PC-3 (cell line): ENCODE measurements at regions not wholly inside any gene's neighbourhood (a gene's known extent, or its start where the extent isn't known, plus 50 kb on each side); places are given as distances from the start of the nearest gene placed in this dataset.

Source experiments
- ATAC-seq: fragments of 200-7000 bp; cut with Tn5 transposase; 2 replicates; pipeline ENCODE4 v1.9.1; 2020; ENCODE audit warnings: mild to moderate bottlenecking, moderate library complexity
- BruUV-seq: library from RNA; stranded (reverse); fragments of 400-500 nt; replicated peaks from 2 replicates; lab custom pipeline; 2021; lab: Mats Ljungman, UMichigan
- CTCF ChIA-PET: fragments of 300-600 bp; sonication (Branson Sonifier 250); formaldehyde crosslinking; loops from one replicate; lab custom pipeline; 2022; ENCODE audit warnings: antibody characterized with exemption; lab: Charles Lee
- POLR2A ChIA-PET: fragments of 300-600 bp; sonication (Branson Sonifier 250); formaldehyde crosslinking; loops from one replicate; lab custom pipeline; 2022; ENCODE audit warnings: antibody characterized with exemption; ENCODE audit not compliant: unreplicated experiment; lab: Charles Lee
- DNase-seq: peaks from one replicate; pipeline ENCODE4 v3.0.0-alpha.2; 2015
- H2AFZ ChIP-seq: fragments of 300-600 bp; sonication (generic); 2 replicates; pipeline ENCODE4 v1.6.0; 2016; ENCODE audit warnings: antibody characterized with exemption, low read length
- H3F3A ChIP-seq: fragments of 300-600 bp; sonication (generic); one replicate; pipeline ENCODE4 v1.6.0; 2017; ENCODE audit warnings: antibody characterized with exemption, low read length, control low read depth, mild to moderate bottlenecking; ENCODE audit not compliant: unreplicated experiment
- H3K27ac ChIP-seq: fragments of 300-600 bp; sonication (generic); 2 replicates; pipeline ENCODE4 v1.5.1; 2016; ENCODE audit warnings: mild to moderate bottlenecking, low read length
- H3K27me3 ChIP-seq: fragments of 300-600 bp; sonication (generic); 2 replicates; pipeline ENCODE4 v1.6.1; 2016; ENCODE audit warnings: low read length, mixed read lengths
- H3K36me3 ChIP-seq: fragments of 300-600 bp; sonication (generic); 2 replicates; pipeline ENCODE4 v1.6.1; 2016; ENCODE audit warnings: low read depth, mixed run types, low read length, mixed read lengths
- H3K4me1 ChIP-seq: fragments of 300-600 bp; sonication (generic); 2 replicates; pipeline ENCODE4 v1.5.1; 2016; ENCODE audit warnings: low read length; ENCODE audit not compliant: insufficient read depth
- H3K4me2 ChIP-seq: fragments of 300-600 bp; sonication (generic); 2 replicates; pipeline ENCODE4 v1.6.0; 2016; ENCODE audit warnings: low read length
- H3K4me3 ChIP-seq: fragments of 300-600 bp; sonication (generic); 2 replicates; pipeline ENCODE4 v1.5.1; 2016; ENCODE audit warnings: mild to moderate bottlenecking, low read length, mixed read lengths
- H3K79me2 ChIP-seq: fragments of 300-600 bp; sonication (generic); 2 replicates; pipeline ENCODE4 v1.6.1; 2017; ENCODE audit warnings: low read length, mixed read lengths
- H3K9ac ChIP-seq: fragments of 300-600 bp; sonication (generic); 2 replicates; pipeline ENCODE4 v1.6.0; 2016; ENCODE audit warnings: mild to moderate bottlenecking, low read length
- H3K9me2 ChIP-seq: fragments of 300-600 bp; sonication (generic); replicated peaks from 2 replicates; pipeline ENCODE4 v1.6.1; 2016; ENCODE audit warnings: mixed run types, low read length, mixed read lengths
- H3K9me3 ChIP-seq: fragments of 300-600 bp; sonication (generic); 2 replicates; pipeline ENCODE4 v1.6.1; 2016; ENCODE audit warnings: low read length, mixed read lengths
- H4K20me1 ChIP-seq: fragments of 300-600 bp; sonication (generic); 2 replicates; pipeline ENCODE4 v1.6.1; 2016; ENCODE audit warnings: low read length, mixed read lengths
- EZH2 ChIP-seq: fragments of 300-600 bp; sonication (generic); IDR thresholded peaks from one replicate; pipeline ENCODE4 v1.6.1; 2017; ENCODE audit warnings: antibody characterized with exemption, mild to moderate bottlenecking, low read length; ENCODE audit not compliant: unreplicated experiment
- EZH2phosphoT487 ChIP-seq: fragments of 300-600 bp; sonication (generic); IDR thresholded peaks from 2 replicates; pipeline ENCODE4 v1.6.1; 2018; ENCODE audit warnings: mild to moderate bottlenecking, antibody characterized with exemption, low read length, borderline replicate concordance
- intact Hi-C: fragments of 100-400 bp; cut with micrococcal nuclease; formaldehyde crosslinking; loops from 2 replicates; pipeline ENCODE4 v1.9.0; 2023
- TF ChIP-seq, protein P1 (sequence below): fragments of 300-600 bp; sonication (generic); conservative IDR thresholded peaks from 2 replicates; pipeline ENCODE4 v1.5.1; 2017; ENCODE audit warnings: antibody characterized with exemption, low read depth, mild to moderate bottlenecking, low read length

DNA sequence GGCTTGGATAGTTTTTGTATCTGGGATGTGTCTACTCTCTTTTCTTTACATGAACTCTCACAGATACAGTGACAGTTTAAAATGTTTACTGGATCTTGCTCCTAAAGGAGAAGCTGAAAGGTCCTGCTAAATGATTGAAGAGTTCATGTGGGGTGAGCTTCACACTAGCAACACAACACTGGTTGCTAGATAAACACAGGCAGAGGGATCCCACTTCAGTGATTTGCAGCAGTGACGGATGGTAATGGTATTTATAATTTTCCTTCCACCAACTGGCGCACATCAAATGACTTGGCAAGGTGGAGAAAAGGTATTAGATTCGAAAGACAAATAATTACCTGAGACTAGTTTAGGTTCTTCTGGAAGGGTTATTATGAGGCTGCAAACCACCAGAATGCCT, 270.2 kb downstream of the TBX15 start:
- intact Hi-C loops = loop anchor here (2.0 kb wide), 1 partner anchor 567 kb away; no protein-coding TSS in a partner anchor
- Histone ChIP-seq H3K4me2 (no peak overlapping the region), H3K9me2 (no peaks in the 10 kb centered on the region), H3K4me1 (no peaks in the 10 kb centered on the region), H3K9ac (no peak overlapping the region), H3K27me3 (peaks cover 7% of the 10 kb centered on the region; the same call in 1 of the 2 replicates), H3K9me3 (no peaks in the 10 kb centered on the region), H3K79me2 (no peaks in the 10 kb centered on the region), H3F3A (no peaks in the 10 kb centered on the region), H2AFZ (no peak overlapping the region), H3K27ac (no peak overlapping the region), H3K4me3 (no peak overlapping the region), H3K36me3 (no peaks in the 10 kb centered on the region), H4K20me1 (no peaks in the 10 kb centered on the region)
- TF ChIP-seq, protein P1, sequence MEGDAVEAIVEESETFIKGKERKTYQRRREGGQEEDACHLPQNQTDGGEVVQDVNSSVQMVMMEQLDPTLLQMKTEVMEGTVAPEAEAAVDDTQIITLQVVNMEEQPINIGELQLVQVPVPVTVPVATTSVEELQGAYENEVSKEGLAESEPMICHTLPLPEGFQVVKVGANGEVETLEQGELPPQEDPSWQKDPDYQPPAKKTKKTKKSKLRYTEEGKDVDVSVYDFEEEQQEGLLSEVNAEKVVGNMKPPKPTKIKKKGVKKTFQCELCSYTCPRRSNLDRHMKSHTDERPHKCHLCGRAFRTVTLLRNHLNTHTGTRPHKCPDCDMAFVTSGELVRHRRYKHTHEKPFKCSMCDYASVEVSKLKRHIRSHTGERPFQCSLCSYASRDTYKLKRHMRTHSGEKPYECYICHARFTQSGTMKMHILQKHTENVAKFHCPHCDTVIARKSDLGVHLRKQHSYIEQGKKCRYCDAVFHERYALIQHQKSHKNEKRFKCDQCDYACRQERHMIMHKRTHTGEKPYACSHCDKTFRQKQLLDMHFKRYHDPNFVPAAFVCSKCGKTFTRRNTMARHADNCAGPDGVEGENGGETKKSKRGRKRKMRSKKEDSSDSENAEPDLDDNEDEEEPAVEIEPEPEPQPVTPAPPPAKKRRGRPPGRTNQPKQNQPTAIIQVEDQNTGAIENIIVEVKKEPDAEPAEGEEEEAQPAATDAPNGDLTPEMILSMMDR = no peak
- TF ChIP-seq EZH2phosphoT487 = no peak
- no peak for TF ChIP-seq EZH2
- CTCF ChIA-PET = no interaction called here
- no peak for DNase-seq
- no TSS peak for BruUV-seq
- no peak for ATAC-seq
- POLR2A ChIA-PET = no interaction called here

DNA sequence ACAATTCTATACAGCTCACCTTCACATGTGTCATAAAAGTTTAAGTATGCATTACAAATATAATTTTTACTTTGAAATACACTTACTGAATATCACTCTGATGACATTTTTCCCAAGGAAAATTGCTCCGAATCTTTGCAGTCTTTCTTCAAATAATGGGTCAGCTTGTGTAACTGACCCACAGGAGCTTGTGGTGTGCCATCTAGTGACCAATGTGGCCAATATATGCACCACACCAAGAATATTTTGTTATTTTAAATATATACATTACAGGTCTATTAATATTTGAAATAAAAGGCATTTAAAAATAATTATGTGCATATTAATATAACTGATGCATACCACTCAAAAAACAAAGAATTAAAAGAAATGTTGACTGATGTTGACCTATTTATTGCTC, 271.4 kb downstream of the TBX15 start:
- ChIA-PET CTCF (no interaction called here), POLR2A (no interaction called here)
- no peak overlapping the region for H3K9ac ChIP-seq
- H3K4me2 ChIP-seq = no peak overlapping the region
- no peak overlapping the region for H2AFZ ChIP-seq
- H3K27ac ChIP-seq = no peak overlapping the region
- ATAC-seq (no peak), DNase-seq (peak; percentile 21)
- H3K9me2 ChIP-seq = no peaks in the 10 kb centered on the region
- BruUV-seq = no TSS peak
- H3K79me2 ChIP-seq = no peaks in the 10 kb centered on the region
- intact Hi-C loops = loop anchor here (2.0 kb wide), 1 partner anchor 566 kb away; no protein-coding TSS in a partner anchor
- H3K36me3 ChIP-seq = no peaks in the 10 kb centered on the region
- TF ChIP-seq EZH2 = no peak
- TF ChIP-seq EZH2phosphoT487 = no peak
- TF ChIP-seq, protein P1 = peak; percentile 44
- no peaks in the 10 kb centered on the region for H3K4me1 ChIP-seq
- peaks cover 7% of the 10 kb centered on the region; the same call in 1 of the 2 replicates for H3K27me3 ChIP-seq
- H3K9me3 ChIP-seq = no peaks in the 10 kb centered on the region
- H3F3A ChIP-seq = no peaks in the 10 kb centered on the region
- no peaks in the 10 kb centered on the region for H4K20me1 ChIP-seq
- H3K4me3 ChIP-seq = no peak overlapping the region

DNA sequence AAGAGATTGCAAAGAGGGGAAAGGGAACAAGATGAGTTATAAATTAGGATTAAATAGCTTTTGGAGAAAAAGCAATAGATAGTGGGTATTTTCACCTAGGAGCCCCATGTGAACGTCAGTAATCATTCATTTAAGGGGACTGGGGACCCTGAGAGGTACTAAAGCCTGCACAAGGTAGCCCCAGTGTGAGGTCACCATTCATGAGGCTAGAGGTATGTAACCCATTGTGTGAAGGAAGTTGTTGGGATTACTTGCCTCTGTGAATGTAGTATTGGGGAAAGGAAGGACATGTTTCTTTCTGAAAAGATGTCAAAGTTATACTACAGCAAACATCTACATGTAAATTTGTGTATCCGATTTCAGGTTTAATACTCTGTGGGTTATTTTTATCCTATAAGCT, 276.8 kb downstream of the TBX15 start:
- Histone ChIP-seq H3K9ac (no peak overlapping the region), H3K79me2 (no peaks in the 10 kb centered on the region), H4K20me1 (no peaks in the 10 kb centered on the region), H3K27me3 (no peaks in the 10 kb centered on the region), H3K4me3 (no peak overlapping the region), H3K27ac (no peak overlapping the region), H3K4me2 (no peak overlapping the region), H3K9me2 (no peaks in the 10 kb centered on the region), H3K9me3 (no peaks in the 10 kb centered on the region), H3F3A (no peaks in the 10 kb centered on the region), H3K36me3 (no peaks in the 10 kb centered on the region), H3K4me1 (no peaks in the 10 kb centered on the region), H2AFZ (no peak overlapping the region)
- DNase-seq (no peak), ATAC-seq (no peak)
- CTCF ChIA-PET = no interaction called here
- intact Hi-C loops = no loop called here
- BruUV-seq = no TSS peak
- POLR2A ChIA-PET = no interaction called here
- TF ChIP-seq, protein P1 = no peak
- TF ChIP-seq EZH2phosphoT487 = no peak
- no peak for TF ChIP-seq EZH2
